SK-MEL-5 (cell line): ENCODE measurements at regions not wholly inside any gene's neighbourhood (a gene's known extent, or its start where the extent isn't known, plus 50 kb on each side); places are given as distances from the start of the nearest gene placed in this dataset.
"Not testable (repeated sequence)": the region's sequence is repeated elsewhere in the genome, so short reads cannot be mapped to it uniquely, and the experiment has no call there.

ENCODE experiments used
- DNase-seq: peaks from one replicate; pipeline ENCODE4 v3.0.0-alpha.2; 2016; ENCODE audit warnings: low read depth, low spot score
- in situ Hi-C: cut with HindIII; loops from 2 replicates; pipeline ENCODE4 v1.10.0; 2016; ENCODE audit warnings: low sequenced_read_pairs, high pct_unique_total_duplicates, low pct_unique_long_range_greater_than_20kb

DNA sequence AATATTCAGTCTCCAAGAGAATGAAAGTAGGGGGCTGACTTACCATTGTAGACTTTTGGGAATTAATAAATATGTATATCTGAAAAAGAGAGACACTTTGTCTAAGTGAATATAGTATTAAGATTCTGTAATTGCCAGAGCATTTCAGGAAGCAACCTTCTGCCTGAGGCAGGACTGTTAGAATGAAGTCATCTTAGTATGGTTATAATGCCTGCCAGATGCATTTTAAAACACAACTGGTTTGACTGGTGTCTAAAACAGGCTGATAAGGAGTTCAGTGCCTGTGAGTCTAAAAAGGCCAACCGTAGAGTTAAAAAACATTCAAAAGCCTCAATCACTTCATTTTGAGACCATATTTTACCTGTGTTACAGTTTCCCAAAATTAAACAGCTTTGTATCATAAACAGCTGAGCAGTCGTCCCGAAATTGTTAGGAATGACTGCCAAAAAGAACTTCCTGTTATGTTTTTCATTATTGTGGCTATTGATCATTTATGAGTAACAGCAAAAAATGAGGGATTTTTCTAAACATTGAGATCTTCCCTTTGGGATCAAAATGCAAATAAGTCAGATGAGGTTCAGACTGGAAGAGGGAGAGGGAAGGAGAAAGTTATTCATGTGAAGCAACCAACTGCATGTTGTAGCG lies 443.9 kb downstream of the PID1 start:
- no peak for DNase-seq

DNA sequence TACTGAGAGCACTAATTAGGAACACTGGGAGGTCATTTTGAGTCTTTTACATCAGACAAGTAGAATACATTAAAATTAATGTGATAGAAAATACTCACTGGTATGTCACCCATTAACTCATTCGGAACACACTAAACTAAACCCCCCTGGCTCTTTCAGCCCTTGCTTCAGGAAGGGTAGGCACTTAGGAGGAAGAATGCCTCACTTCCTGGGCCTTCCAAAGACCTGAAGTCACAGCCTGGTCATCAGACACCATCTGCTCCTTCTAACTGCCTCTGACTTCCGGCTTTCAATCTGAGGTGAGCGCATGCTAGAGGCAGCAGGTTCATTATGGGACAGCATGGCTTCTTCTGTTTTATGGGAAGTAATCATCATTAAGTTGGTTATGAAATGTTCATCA lies 451.4 kb downstream of the PID1 start:
- no peak for DNase-seq
- in situ Hi-C loops = no loop called here

More for the DNA sequence above, 443.9 kb downstream of the PID1 start:
- in situ Hi-C loops = no loop called here

DNA sequence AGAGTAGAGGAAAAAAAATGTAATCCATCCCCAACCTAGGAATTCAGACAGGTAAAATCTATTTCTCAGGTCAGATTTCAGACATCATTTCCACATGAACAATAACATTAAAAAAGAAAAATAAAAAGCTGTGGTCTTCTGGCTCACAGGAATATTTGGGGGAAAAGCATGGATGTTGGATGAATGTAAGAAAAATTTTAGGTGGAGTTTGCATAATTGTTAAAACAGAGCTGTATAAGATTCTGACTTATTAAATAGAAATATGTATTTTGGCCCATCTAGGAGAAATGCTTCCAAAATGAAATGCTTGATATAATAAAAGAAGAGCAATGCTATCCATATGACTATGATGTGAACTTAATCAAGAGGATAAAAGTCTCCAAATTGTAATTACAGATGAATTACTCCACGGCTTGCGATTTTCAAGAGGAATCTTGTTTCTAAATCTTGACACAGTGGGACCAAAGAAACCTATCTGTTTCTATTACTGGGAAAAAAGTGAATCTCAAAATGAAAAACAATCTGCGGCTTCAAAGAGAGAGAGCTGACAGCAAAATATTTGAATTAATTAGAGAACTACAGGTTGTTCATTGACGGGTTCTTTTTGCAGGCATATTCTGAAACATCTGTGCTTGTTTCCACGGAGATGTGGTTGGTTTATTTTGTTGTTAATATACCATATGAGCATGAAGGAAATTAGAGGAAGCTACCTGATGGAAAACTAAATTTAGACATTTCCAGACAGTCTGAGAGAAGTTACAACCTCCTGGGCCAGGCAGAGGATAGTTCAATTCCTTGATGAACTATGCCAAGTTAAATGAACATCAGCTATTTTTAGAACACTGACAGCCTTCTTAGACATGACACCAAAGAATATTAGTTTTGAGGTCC lies 468.7 kb downstream of the PID1 start:
- in situ Hi-C loops = no loop called here
- DNase-seq = no peak

DNA sequence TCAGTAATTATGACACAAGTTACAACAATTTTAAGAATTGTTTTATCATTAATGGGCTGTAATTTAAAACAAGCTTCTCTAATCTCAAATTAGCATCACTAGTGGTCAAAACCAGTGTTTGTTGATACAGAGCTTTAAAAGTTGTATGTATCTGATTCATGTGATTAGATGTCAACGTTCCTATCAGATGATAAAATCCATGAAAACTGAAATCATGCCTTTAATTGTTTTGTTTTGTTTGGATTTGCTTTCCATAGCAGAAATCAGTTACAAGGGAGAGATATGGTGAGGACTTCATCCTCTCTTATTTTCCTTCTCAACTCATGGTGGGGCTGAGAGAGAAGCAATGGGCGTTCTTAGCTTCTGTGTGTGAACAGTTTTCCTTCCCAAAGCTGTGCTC lies 469.6 kb downstream of the PID1 start:
- no peak for DNase-seq
- in situ Hi-C loops = no loop called here

DNA sequence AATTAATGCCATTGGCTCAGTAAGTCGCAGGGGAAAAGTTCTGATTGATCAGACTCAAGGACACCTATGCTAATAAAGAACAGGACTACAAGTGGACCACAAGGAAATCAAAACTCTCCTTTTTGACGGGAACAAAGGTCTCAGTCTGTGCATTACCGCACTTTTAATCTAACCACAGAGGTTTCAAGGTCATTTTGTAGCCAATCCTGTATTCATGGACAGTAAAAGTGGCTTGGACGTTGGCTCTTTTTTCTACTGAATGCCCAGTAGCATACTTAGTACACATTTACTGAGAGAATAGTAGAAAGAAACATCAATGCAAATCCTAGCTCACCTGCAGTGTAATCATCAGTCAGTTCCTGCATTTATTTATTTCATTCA lies 471.9 kb downstream of the PID1 start:
- DNase-seq = no peak
- in situ Hi-C loops = no loop called here

DNA sequence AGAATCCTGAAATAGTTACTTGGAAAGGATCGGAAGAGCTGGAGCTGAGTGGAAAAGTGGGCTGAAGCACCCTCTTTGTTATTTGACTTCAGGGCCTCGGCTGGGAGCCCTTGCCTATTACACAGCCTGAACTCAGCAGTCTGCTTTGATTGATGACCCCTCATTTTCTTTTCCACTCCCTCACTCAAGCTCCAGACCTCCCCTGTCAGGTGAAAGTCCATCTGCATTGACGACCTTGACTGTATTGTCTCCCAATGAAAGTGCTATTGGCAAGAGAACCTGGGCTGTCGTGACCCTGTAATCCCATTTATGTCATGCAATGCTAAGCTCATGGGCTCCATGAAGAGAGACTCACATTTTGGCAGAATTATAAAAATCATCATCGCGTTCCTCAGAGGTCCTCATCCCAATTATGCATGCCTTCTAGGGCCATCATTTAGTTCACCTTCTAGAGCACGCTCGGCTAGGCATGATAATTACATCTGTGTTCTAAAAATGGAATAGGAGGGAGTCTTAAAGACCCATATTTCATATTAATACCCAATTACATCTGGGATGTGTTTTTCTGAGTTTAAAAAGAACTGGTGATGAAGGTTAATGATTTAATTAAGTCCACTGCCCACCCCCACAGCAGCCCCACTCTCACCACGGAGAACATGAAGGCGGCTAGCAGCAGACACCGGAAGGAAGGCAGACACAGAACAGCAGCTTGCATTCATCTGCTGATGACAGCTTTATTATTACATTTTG lies 472.5 kb downstream of the PID1 start:
- in situ Hi-C loops = no loop called here
- no peak for DNase-seq

DNA sequence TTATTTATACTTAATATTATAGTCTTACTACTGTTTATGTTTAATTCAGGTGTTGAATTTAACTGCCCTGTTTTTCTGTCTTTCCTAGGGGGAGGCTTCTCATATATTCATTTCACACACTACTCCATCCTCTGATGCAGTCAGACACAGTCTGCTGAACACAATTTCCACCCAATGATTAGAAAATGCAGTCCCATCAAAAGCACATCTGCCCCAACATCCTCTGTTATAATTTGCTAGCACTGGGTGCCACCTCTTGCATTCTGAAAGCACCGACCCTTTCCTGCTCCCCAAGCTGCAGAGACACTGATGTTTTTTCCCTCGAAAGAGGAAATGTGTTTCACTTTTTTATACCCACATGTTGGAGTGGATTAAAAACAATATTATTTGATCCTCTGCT lies 474.7 kb downstream of the PID1 start:
- in situ Hi-C loops = no loop called here
- no peak for DNase-seq

DNA sequence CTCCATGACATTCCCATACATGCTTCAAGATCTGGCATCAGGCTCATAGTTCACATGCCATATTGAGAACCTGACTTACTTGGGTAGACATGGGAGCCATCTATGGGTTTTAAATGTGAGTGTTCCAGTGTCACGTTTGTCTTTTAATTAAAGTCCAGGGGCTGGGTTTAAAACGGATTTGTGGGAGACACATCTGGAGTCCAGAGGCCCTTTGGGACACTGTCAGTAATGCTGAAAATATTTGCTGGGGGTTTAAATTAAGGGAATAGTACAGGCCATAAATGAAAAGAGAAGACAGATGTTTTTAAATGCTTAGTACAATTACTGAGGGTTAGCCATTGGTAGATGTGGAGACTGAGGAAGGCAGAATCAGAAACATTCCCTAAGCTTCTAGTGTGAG lies 478.0 kb downstream of the PID1 start:
- no peak for DNase-seq
- in situ Hi-C loops = no loop called here

DNA sequence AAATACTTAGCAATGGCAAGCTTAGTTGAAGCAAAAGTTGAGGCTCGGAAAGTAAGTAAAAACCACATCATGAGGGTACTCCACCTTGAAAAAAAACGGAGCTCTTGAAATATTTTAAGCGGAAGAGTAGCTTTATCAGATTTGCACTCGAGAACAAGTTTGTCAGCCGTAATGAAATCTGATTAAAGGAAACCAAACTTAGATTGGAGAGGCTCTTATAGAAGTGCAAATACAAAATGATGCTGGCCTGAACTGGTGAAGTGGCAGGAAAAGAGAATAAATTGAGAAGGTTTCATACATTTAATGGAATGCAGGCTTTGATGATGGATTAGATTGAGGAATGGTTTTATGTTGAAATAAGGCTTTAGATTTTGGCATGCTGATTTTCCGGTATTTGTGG lies 484.2 kb downstream of the PID1 start:
- DNase-seq = no peak
- in situ Hi-C loops = no loop called here

DNA sequence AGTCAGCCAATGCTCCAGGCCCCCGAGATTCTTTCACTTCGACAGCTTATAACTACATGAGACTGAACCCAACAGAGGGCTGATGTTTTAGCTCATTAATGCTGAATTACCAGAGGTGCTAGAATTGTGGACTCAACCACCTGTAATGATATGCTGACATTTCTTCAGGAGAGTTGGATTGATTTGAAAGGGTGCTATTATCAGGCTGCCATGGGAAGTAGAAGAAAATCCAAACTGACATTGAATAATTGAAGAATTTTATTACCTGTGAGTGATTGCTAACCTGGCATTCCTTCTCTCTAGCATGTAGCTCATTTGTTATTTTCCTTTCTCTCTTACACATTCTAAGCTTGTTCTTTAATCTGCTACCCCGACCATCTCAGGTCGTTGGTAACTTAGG lies 488.8 kb downstream of the PID1 start:
- no peak for DNase-seq
- in situ Hi-C loops = no loop called here

DNA sequence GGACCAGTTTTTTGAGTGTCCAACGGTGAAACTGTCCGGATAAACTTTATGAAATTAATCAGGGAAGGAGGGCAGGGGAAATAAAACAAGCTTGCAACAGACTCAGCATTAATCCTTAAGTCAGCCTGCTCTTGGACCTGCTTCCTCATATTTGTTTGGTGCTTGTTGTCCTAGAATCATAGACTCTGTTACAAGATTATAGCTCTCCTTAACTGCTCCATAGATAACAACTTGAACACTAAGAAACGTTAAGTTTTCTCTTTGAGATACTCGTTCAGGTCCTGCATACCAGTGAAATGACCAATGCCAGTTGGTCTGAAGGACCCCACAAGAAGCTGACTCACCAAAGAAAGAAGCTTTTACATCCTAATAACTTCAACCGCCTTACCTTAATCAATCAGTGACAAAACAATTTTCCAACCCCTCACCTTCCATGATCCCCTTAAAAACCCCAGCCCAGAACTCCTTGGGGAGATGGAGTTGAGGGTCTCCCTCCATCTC lies 493.2 kb downstream of the PID1 start:
- in situ Hi-C loops = no loop called here
- DNase-seq = no peak

DNA sequence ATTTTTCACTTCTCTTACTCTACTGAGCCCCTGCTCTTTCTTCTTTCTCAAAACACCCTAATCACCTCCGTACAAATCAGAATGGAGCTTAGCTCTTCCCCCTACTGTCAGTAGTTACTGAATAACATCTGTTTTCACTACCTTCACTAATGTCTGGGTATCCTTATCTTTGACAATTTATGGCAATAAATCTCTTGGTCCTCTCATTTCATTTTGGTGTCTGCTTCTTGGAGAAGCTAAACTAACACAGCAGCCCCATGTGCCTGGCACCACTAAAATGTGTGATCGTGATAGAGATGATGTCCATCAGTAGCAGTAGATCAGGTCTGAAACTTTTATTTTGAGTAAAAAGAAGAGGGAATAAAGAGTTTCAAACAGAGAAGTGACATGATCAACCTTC lies 496.5 kb downstream of the PID1 start:
- DNase-seq = no peak
- in situ Hi-C loops = no loop called here

DNA sequence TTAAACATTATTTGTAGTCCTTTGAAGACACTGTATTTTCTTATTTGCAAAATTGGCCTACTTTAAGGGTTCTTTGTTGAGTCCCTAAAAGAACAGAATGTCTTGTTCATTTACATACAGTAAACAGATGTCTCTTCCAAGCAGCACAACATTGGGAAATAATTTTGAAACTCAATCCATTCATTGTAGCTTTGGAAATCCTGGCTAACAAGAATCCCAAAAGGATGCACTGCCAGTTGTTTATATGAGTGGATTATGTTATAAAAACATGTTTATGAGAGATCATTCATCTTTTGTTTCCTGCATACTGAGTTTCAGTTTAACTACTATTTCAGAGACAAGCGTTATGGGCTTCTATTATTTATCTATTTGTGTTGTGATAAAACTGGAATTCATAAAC lies 499.3 kb downstream of the PID1 start:
- no peak for DNase-seq
- in situ Hi-C loops = no loop called here

DNA sequence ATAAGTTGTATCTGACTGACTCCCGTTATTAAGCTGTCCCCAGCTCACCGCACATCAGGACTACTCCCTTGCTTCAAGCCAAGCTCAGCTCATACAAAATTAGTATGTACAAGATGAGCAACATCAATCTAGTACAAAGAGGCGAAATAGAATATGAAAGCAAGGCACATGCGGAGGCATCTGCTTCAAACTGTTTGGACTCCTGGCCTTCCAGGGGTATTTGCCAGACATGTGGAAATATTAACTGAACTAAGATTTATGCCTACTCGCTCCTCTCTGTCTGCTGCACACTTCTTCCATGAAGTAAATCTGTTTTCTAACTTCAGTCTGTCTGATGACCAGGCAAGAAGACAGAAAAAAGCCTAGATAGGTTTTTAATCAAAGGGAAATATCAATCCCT lies 499.8 kb downstream of the PID1 start:
- in situ Hi-C loops = no loop called here
- DNase-seq = no peak

DNA sequence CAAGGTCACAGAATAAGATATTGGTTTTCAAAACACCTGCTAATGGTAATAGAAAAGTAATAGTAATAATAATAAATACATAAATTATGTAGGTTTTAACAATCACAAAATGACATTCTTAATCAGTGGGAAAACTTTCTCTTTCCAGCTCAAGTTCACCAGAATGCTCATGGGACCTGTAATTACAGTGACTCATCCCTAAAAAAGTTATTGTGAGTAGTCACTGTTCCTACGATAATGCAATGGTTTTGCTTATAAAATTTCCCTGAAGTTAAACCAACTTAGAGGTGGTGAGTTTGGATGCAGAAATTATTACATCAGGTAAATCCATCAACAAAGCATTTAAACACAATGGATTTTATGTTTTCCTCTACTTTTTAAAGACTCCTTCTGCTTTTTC lies 502.3 kb downstream of the PID1 start:
- DNase-seq = peak; percentile 9
- in situ Hi-C loops = no loop called here

DNA sequence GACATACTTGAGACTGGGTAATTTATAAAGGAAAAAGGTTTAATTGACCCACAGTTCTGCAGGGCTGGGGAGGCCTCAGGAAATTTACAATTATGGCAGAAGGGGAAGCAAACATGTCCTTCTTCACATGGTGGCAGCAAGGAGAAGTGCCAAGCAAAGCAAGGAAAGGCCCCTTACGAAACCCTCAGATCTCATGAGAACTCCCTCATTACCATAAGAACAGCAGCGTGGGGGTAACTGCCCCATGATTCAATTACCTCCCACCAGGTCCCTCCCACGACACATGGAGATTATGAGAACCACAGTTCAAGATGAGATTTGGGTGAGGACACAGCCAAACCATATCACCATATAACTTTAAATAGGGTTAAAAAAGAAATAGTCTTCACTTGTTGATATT lies 502.9 kb downstream of the PID1 start:
- DNase-seq, in situ Hi-C loops: not testable (repeated sequence)

DNA sequence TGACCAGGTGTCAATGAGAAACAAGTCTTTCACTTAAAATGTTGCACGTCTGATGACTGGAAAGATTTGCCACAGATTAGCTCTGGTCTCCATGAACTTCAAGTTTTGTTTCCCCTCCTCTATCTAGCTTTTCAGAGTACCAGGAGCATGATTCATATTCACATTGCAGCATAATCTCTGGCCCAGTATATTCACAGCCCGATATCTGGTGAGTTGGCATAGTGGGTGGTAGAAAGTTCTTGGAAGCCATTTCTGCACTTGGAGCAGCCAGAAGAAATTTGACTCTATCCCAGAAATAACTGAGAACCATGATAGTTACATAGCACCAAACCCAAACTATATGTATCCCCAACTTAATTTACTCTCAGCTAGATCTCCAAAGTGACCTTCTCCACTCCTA lies 503.9 kb downstream of the PID1 start:
- in situ Hi-C loops = no loop called here

DNA sequence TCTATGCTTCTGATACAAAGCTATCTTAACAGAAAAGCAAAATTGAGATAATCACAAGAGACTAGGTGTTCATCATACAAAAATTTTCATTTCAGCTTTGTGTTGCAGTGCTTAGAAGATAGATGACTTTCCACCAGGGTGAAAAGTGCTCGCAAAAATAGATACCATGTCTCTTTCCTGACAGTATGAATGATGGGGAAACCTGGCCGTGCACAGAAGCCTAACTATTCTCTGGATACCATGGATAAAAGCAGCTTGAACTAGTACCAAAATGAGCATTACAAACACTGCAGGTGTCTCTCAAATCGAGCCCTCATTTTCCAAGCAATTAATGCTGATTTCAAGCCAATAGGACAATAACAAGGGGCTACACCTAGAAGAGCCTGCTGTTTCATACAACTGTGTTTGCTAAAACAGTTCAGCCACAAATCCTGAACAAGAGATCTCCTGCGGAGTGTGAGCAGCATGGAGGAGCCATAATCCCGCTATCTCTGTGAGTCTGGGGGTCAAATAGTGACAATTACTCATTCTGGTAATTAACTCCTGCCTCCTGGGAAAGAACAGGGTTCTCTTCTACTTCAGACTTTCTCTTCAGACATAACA lies 507.6 kb downstream of the PID1 start:
- DNase-seq = no peak
- in situ Hi-C loops = no loop called here

More for the DNA sequence above, 503.9 kb downstream of the PID1 start:
- no peak for DNase-seq
